ENCODE measurements at regions not wholly inside any gene's neighbourhood (a gene's known extent, or its start where the extent isn't known, plus 50 kb on each side); places are given as distances from the start of the nearest gene placed in this dataset.

GRCh38 chr14:66383771-66384170, 102.4 kb upstream of the CCDC196 start:
- no peaks in the 10 kb centered on the region for H3K36me3 ChIP-seq (ENCODE audit: control insufficient read depth, insufficient read depth, low read length)
- no peak for ATAC-seq
- intact Hi-C loops (cut with micrococcal nuclease): no loop called here
- DNase-seq: no peak
- Mint-ChIP-seq H3K27ac (no peak overlapping the region), H3K9me3 (no peaks in the 10 kb centered on the region), H3K4me1 (no peaks in the 10 kb centered on the region), H3K4me3 (no peak overlapping the region), H3K36me3 (no peaks in the 10 kb centered on the region), H3K27me3 (ENCODE audit: low read depth in 2 of 2) (peaks cover 5 to 9% of the 10 kb centered on the region in 2 donors)
- no peaks in the 10 kb centered on the region for H3K27me3 ChIP-seq (ENCODE audit: control insufficient read depth, insufficient read depth, low read length)
- H3K4me3 ChIP-seq (ENCODE audit: low read length): no peak overlapping the region
- H3K4me1 ChIP-seq (ENCODE audit: control insufficient read depth, insufficient read depth, low read length): no peaks in the 10 kb centered on the region
- no peak overlapping the region for H3K27ac ChIP-seq (ENCODE audit: low read length)
- no peaks in the 10 kb centered on the region for H3K9me3 ChIP-seq (ENCODE audit: control insufficient read depth, insufficient read depth, low read length)
- no peak for TF ChIP-seq CTCF (IDR thresholded peaks at IDR 0.05)

- DNase-seq (no peak), ATAC-seq (no peak)
- no peaks in the 10 kb centered on the region for H3K4me1 ChIP-seq (ENCODE audit: control insufficient read depth, insufficient read depth, low read length)
- no peaks in the 10 kb centered on the region for H3K36me3 ChIP-seq (ENCODE audit: control insufficient read depth, insufficient read depth, low read length)
- H3K36me3 Mint-ChIP-seq: no peaks in the 10 kb centered on the region
- no peaks in the 10 kb centered on the region for H3K9me3 ChIP-seq (ENCODE audit: control insufficient read depth, insufficient read depth, low read length)
- no peak overlapping the region for H3K4me3 Mint-ChIP-seq
- 92% methylated on average over 4 of the region's 4 CpGs for WGBS (ENCODE audit: insufficient coverage)
- H3K27ac ChIP-seq (ENCODE audit: low read length): no peak overlapping the region
- no peak overlapping the region for H3K27ac Mint-ChIP-seq
- H3K4me3 ChIP-seq (ENCODE audit: low read length): no peak overlapping the region
- H3K9me3 Mint-ChIP-seq: no peaks in the 10 kb centered on the region
- intact Hi-C loops (cut with micrococcal nuclease): no loop called here
- H3K27me3 Mint-ChIP-seq (ENCODE audit: low read depth in 2 of 2): peaks cover 10 to 19% of the 10 kb centered on the region in 2 donors
- no peaks in the 10 kb centered on the region for H3K27me3 ChIP-seq (ENCODE audit: control insufficient read depth, insufficient read depth, low read length)
- no peak for TF ChIP-seq CTCF (IDR thresholded peaks at IDR 0.05)
- no peaks in the 10 kb centered on the region for H3K4me1 Mint-ChIP-seq
These were observed 97.7 kb upstream of the CCDC196 start for GRCh38 chr14:66388516-66388915.

GRCh38 chr14:66389481-66389880, 96.7 kb upstream of the CCDC196 start:
- Histone ChIP-seq H3K36me3 (ENCODE audit: control insufficient read depth, insufficient read depth, low read length) (no peaks in the 10 kb centered on the region), H3K4me3 (ENCODE audit: low read length) (no peak overlapping the region), H3K27me3 (ENCODE audit: control insufficient read depth, insufficient read depth, low read length) (no peaks in the 10 kb centered on the region), H3K9me3 (ENCODE audit: control insufficient read depth, insufficient read depth, low read length) (no peaks in the 10 kb centered on the region), H3K27ac (ENCODE audit: low read length) (no peak overlapping the region), H3K4me1 (ENCODE audit: control insufficient read depth, insufficient read depth, low read length) (no peaks in the 10 kb centered on the region)
- no peak for TF ChIP-seq CTCF (IDR thresholded peaks at IDR 0.05)
- H3K27ac Mint-ChIP-seq: no peak overlapping the region
- H3K4me1 Mint-ChIP-seq: no peaks in the 10 kb centered on the region
- DNase-seq (no peak), ATAC-seq (no peak)
- H3K4me3 Mint-ChIP-seq: no peak overlapping the region
- no peaks in the 10 kb centered on the region for H3K9me3 Mint-ChIP-seq
- no peaks in the 10 kb centered on the region for H3K36me3 Mint-ChIP-seq
- H3K27me3 Mint-ChIP-seq (ENCODE audit: low read depth in 2 of 2): peaks cover 10 to 19% of the 10 kb centered on the region in 2 donors
- intact Hi-C loops (cut with micrococcal nuclease): no loop called here
- WGBS (ENCODE audit: insufficient coverage): 96% methylated on average over 1 of the region's 1 CpG

- no peaks in the 10 kb centered on the region for H3K27me3 ChIP-seq (ENCODE audit: control insufficient read depth, insufficient read depth, low read length)
- TF ChIP-seq CTCF (IDR thresholded peaks at IDR 0.05): no peak
- peak; percentile 62 to 87 (median 81) for ATAC-seq
- DNase-seq: peak in 1 of 2 donors; percentile 61
- Mint-ChIP-seq H3K4me3 (no peak overlapping the region), H3K4me1 (peaks cover 8% of the 10 kb centered on the region in 2 donors), H3K27me3 (ENCODE audit: low read depth in 2 of 2) (peaks cover 6 to 19% of the 10 kb centered on the region in 2 donors), H3K36me3 (no peaks in the 10 kb centered on the region), H3K9me3 (no peaks in the 10 kb centered on the region), H3K27ac (no peak overlapping the region)
- WGBS (ENCODE audit: insufficient coverage): 0% methylated on average over 1 of the region's 1 CpG
- H3K27ac ChIP-seq (ENCODE audit: low read length): no peak overlapping the region
- no peaks in the 10 kb centered on the region for H3K4me1 ChIP-seq (ENCODE audit: control insufficient read depth, insufficient read depth, low read length)
- no peak overlapping the region for H3K4me3 ChIP-seq (ENCODE audit: low read length)
- intact Hi-C loops (cut with micrococcal nuclease): no loop called here
- H3K9me3 ChIP-seq (ENCODE audit: control insufficient read depth, insufficient read depth, low read length): no peaks in the 10 kb centered on the region
- H3K36me3 ChIP-seq (ENCODE audit: control insufficient read depth, insufficient read depth, low read length): no peaks in the 10 kb centered on the region
These were observed 90.9 kb upstream of the CCDC196 start for GRCh38 chr14:66395300-66395699.

All from natural killer cell (primary cell).